Mesodermal cell (in vitro differentiated cells): ENCODE measurements at regions not wholly inside any gene's neighbourhood (a gene's known extent, or its start where the extent isn't known, plus 50 kb on each side); places are given as distances from the start of the nearest gene placed in this dataset.

Source experiments
- H3K27ac ChIP-seq: 2 replicates; pipeline ENCODE4 v1.7.0; 2013; ENCODE audit warnings: mild to moderate bottlenecking, low read depth, low read length, moderate library complexity; ENCODE audit not compliant: severe bottlenecking
- H3K36me3 ChIP-seq: 2 replicates; pipeline ENCODE4 v1.7.1; 2013; ENCODE audit warnings: mild to moderate bottlenecking, low read length, moderate library complexity; ENCODE audit not compliant: control insufficient read depth, insufficient read depth
- H3K4me1 ChIP-seq: one replicate; pipeline ENCODE4 v1.7.1; 2013; ENCODE audit warnings: mild to moderate bottlenecking, low read length; ENCODE audit not compliant: insufficient read depth, control insufficient read depth, poor library complexity, severe bottlenecking
- H3K4me3 ChIP-seq: 2 replicates; pipeline ENCODE4 v1.7.0; 2013; ENCODE audit warnings: low read length, control low read depth, mild to moderate bottlenecking; ENCODE audit not compliant: insufficient read depth, poor library complexity, severe bottlenecking; ENCODE audit errors: extremely low read depth
- H3K9me3 ChIP-seq: 2 replicates; pipeline ENCODE4 v1.7.1; 2013; ENCODE audit warnings: mild to moderate bottlenecking, low read length, moderate library complexity; ENCODE audit not compliant: control insufficient read depth
- WGBS, 2 experiments: methylation state at CpG; one replicate each; pipeline ENCODE4 v1.1.5; 2013; ENCODE audit warnings: missing lambda C conversion rate in 2 of 2; ENCODE audit not compliant: insufficient coverage in 2 of 2; 5-methylcytosine and 5-hydroxymethylcytosine counted together

DNA sequence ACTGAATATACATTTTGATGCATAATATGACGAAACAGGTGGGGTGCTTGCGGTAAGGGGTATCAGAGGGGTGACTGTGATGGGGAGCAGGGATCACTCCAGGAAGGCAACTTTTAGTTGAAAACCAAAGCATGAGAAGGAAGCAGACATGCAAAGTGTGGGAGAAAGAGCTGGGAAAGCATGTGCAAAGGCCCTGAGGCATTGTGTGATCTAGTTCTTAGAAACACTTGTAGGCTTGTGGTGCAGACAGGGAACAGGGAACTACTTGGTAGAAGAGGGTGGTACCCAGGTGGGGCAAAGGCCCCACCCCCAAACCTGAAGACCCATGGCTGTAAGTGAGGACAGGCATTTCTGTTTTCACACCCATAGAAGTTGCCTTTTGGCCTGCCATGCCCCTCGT, 459.9 kb upstream of the EEF2KMT start:
- 84 to 100% methylated on average over 2 to 3 of the region's 3 CpGs for WGBS, 2 experiments
- Histone ChIP-seq H3K27ac (no peak overlapping the region), H3K9me3 (no peaks in the 10 kb centered on the region), H3K4me1 (peaks cover 4% of the 10 kb centered on the region), H3K4me3 (no peak overlapping the region), H3K36me3 (no peaks in the 10 kb centered on the region)

- no peak overlapping the region for H3K4me3 ChIP-seq
- H3K9me3 ChIP-seq = no peaks in the 10 kb centered on the region
- peaks cover 4% of the 10 kb centered on the region for H3K4me1 ChIP-seq
- H3K27ac ChIP-seq = no peak overlapping the region
- 80 to 84% methylated on average over 8 to 9 of the region's 13 CpGs for WGBS, 2 experiments
- no peaks in the 10 kb centered on the region for H3K36me3 ChIP-seq
These were observed 458.7 kb upstream of the EEF2KMT start for GRCh38 chr16:5556158-5556810.

DNA sequence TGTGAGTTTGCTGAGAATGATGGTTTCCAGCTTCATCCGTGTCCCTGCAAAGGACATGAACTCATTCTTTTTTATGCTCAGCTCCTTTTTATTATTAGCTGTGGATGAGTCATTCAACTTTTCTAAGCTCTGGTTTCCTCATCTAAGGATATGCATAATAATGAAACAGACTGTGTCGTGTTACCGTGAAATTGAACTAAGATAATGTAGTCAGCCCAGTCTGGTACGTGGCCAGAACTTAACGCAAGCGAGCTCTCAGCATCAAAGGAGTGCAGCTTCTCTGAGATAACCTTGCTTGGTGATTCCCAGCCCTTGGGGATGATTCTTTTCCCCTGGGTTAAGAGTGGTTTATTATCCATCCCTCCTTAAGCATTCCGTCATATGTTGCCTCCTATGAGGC, 454.3 kb upstream of the EEF2KMT start:
- H3K4me3 ChIP-seq = no peak overlapping the region
- no peaks in the 10 kb centered on the region for H3K36me3 ChIP-seq
- no peaks in the 10 kb centered on the region for H3K4me1 ChIP-seq
- no peaks in the 10 kb centered on the region for H3K9me3 ChIP-seq
- WGBS, 2 experiments = 77 to 78% methylated on average over 6 of the region's 7 CpGs
- H3K27ac ChIP-seq = no peak overlapping the region

- H3K27ac ChIP-seq = no peak overlapping the region
- no peak overlapping the region for H3K4me3 ChIP-seq
- H3K4me1 ChIP-seq = no peaks in the 10 kb centered on the region
- 87 to 91% methylated on average over 2 of the region's 3 CpGs for WGBS, 2 experiments
- no peaks in the 10 kb centered on the region for H3K36me3 ChIP-seq
- H3K9me3 ChIP-seq = no peaks in the 10 kb centered on the region
These were observed 452.2 kb upstream of the EEF2KMT start for GRCh38 chr16:5549802-5550201.

DNA sequence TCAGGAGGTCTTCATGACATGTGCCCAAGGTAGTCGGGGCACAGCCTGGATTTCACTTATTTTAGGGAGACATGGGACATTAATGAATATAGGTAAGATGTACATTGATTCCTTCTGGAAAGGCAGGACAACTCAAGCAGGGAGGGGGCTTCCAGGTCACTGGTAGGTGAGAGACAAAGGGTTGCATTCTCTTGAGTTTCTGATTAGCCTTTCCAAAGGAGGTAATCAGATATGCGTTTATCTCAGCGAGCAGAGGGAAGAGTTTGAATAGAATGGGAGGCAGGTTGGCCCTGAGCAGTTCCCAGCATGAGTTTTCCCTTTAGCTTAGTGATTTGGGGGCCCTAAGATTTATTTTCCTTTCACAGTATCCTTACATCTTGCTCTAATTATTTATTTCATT, 443.8 kb upstream of the EEF2KMT start:
- Histone ChIP-seq H3K4me1 (no peaks in the 10 kb centered on the region), H3K36me3 (no peaks in the 10 kb centered on the region), H3K4me3 (no peak overlapping the region), H3K27ac (no peak overlapping the region), H3K9me3 (no peaks in the 10 kb centered on the region)
- 17 to 40% methylated on average over 1 of the region's 3 CpGs for WGBS, 2 experiments

DNA sequence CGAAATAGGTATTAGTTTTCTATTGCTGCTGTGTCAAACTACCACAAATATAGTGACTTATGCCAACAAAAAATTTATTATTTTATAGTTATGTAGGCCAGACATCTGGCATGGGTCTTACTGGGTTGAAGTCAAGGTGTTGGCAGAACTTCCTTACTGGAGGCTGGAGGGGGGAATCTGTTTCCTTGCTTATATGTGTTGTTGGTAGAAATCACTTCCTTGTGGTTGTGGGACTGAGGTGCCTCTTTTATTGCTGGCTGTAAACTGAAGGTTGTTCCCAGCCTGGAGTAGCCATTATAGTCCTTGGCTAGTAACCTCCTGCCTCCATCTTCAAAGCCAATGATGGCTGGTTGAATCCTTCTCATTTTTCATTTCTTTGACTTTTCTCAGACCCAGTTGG, 439.8 kb upstream of the EEF2KMT start:
- Histone ChIP-seq H3K4me3 (no peak overlapping the region), H3K27ac (no peak overlapping the region), H3K36me3 (no peaks in the 10 kb centered on the region), H3K4me1 (no peaks in the 10 kb centered on the region), H3K9me3 (peaks cover 8% of the 10 kb centered on the region)
- no CpG with 5 or more reads among the region's 1 CpG for WGBS, 2 experiments

DNA sequence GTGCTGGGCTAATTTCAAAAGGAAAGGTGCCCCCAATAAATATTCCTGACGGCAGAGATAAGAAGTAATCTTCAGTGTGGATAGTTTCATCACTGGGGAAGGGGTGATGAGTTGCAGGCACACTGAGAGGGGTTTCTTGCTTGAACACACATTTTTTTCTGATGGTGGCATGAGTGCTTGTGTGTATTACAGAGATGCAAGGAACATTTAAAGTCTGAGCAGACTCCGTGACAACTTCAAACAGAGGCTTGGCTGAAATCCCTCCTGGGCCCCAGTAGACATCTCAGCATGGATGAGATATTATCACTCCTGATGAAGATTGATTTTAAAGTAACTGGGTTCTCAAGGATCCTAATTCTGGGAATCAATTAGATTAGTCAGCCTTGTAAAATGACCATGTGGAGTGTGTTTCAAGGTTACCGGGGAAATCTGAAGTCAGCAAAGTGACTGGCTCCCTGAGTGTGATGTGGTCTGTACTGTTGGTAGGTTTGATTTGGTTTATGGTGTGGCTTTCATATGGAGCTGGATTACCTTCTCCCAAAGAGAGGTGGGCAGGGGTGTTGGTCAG, 435.8 kb upstream of the EEF2KMT start:
- H3K27ac ChIP-seq = no peak overlapping the region
- H3K36me3 ChIP-seq = no peaks in the 10 kb centered on the region
- no peaks in the 10 kb centered on the region for H3K4me1 ChIP-seq
- peaks cover 8% of the 10 kb centered on the region for H3K9me3 ChIP-seq
- no peak overlapping the region for H3K4me3 ChIP-seq
- 91 to 92% methylated on average over 3 of the region's 3 CpGs for WGBS, 2 experiments

GRCh38 chr16:5527817-5528216, 430.2 kb upstream of the EEF2KMT start:
- Histone ChIP-seq H3K9me3 (no peaks in the 10 kb centered on the region), H3K4me1 (no peaks in the 10 kb centered on the region), H3K4me3 (no peak overlapping the region), H3K36me3 (no peaks in the 10 kb centered on the region), H3K27ac (no peak overlapping the region)
- 79 to 100% methylated on average over 3 to 4 of the region's 5 CpGs for WGBS, 2 experiments

DNA sequence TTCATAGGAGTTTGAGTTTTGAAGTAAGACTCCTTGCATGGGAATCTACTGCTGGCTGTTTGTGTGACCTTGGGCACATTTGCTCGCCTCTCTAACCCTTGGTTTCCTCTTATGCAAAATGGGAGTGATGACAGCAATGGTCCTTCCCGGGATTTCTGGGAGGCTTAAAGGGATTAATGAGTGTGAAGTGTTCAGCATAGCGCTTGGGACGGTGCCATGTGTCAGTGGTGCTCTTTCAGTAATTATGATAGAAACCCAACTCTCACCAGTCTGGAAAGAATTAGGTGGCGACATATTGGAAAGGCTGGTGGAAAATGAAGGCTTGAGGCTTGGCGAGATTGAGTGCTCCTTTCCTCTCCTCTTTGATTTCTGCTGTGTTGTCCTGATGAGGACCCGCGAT, 429.2 kb upstream of the EEF2KMT start:
- WGBS, 2 experiments = 95 to 100% methylated on average over 5 to 6 of the region's 8 CpGs
- Histone ChIP-seq H3K9me3 (no peaks in the 10 kb centered on the region), H3K4me1 (no peaks in the 10 kb centered on the region), H3K27ac (no peak overlapping the region), H3K36me3 (no peaks in the 10 kb centered on the region), H3K4me3 (no peak overlapping the region)

DNA sequence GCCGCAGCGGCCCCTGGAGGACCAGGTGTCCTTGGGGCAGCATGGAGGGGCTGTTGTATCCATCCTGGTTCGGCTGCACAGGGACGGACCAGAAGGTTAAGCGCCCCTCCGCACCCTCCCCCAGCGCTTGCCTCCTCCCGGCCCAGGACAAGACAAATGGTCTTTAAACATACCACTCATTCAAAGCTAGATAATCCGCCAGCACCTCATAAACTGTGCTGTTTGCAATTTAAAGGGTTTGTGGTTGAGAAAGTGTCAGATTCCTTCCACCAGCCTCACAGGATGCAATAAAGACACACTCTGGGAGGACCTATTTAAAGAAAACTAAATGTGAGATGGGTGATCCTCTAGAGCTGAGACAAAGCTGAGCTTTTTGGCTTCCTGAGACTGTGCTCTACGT, 426.2 kb upstream of the EEF2KMT start:
- no peaks in the 10 kb centered on the region for H3K4me1 ChIP-seq
- H3K27ac ChIP-seq = no peak overlapping the region
- H3K4me3 ChIP-seq = no peak overlapping the region
- no peaks in the 10 kb centered on the region for H3K9me3 ChIP-seq
- WGBS, 2 experiments = 40 to 45% methylated on average over 3 to 4 of the region's 10 CpGs
- no peaks in the 10 kb centered on the region for H3K36me3 ChIP-seq

DNA sequence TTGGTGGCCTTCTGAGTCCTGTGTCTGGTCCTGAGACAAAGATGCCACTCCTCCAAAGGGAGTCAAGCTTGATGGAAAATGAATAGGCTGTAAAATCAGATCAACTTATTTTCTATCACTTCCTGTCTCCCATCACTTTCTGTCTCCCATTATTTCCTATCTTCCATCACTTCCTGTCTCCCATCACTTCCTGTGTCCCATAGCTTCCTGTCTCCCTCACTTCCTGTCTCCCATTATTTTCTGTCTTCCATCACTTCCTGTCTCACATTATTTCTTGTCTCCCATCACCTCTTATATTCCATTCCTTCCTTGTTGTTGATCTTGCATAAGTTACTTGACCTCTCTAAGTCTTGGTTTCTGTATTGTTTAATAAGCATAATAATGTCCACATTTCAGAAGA, 418.5 kb upstream of the EEF2KMT start:
- Histone ChIP-seq H3K27ac (no peak overlapping the region), H3K4me3 (no peak overlapping the region), H3K4me1 (no peaks in the 10 kb centered on the region), H3K36me3 (no peaks in the 10 kb centered on the region), H3K9me3 (peaks cover 6% of the 10 kb centered on the region)
